HepG2 (cell line): ENCODE measurements at regions not wholly inside any gene's neighbourhood (a gene's known extent, or its start where the extent isn't known, plus 50 kb on each side); places are given as distances from the start of the nearest gene placed in this dataset.

Experiments used
- ATAC-seq: fragments of 200-7000 bp; cut with Tn5 transposase; 3 replicates; pipeline ENCODE4 v1.9.1; 2020; ENCODE audit warnings: mild to moderate bottlenecking, moderate library complexity
- BruUV-seq: library from RNA; stranded (reverse); fragments of 400-500 nt; replicated peaks from 2 replicates; lab custom pipeline; 2021; lab: Mats Ljungman, UMichigan
- CTCF ChIA-PET: fragments of 300-600 bp; formaldehyde crosslinking; extraction: SDS; loops from one replicate; lab custom pipeline; 2021; ENCODE audit warnings: low total read pairs, inconsistent platforms, low intra/inter-chr PET ratio; lab: Yijun Ruan, JAX
- POLR2A ChIA-PET: fragments of 350-600 bp; sonication (Branson Sonifier 250); formaldehyde crosslinking; loops from one replicate; lab custom pipeline; 2020; ENCODE audit warnings: antibody characterized with exemption, inconsistent platforms; lab: Yijun Ruan, JAX
- DNase-seq: peaks from one replicate; pipeline ENCODE4 v3.0.0-alpha.2; 2015; ENCODE audit warnings: low spot score
- FAIRE-seq: peaks from 3 replicates; lab custom pipeline; 2011; peaks lifted over from hg19 to GRCh38; lab: Jason Lieb, UNC
- H2AFZ ChIP-seq: one replicate; pipeline ENCODE4 v1.6.1; 2011; ENCODE audit warnings: low read length, inconsistent platforms
- H3K27ac ChIP-seq: fragments of 300-600 bp; 3 replicates; pipeline ENCODE4 v1.8.0; 2011; ENCODE audit warnings: mixed run types, mild to moderate bottlenecking, mixed read lengths, low read length, inconsistent platforms; ENCODE audit not compliant: insufficient read depth; ENCODE audit errors: extremely low read length
- H3K27me3 ChIP-seq, 2 experiments: fragments of 200-600 bp in 1 of 2; 2 replicates in 1 of 2; 3 replicates in 1 of 2; pipeline versions ENCODE4 v1.6.0 to v1.8.0; 2011; ENCODE audit warnings: low read length in 2 of 2, mild to moderate bottlenecking in 2 of 2, moderate library complexity in 2 of 2, inconsistent platforms in 1 of 2; ENCODE audit not compliant: insufficient read depth in 2 of 2, control insufficient read depth in 1 of 2
- H3K36me3 ChIP-seq, 2 experiments: fragments of 200-600 bp in 1 of 2; replicated peaks in 1 of 2; 2 replicates in 1 of 2; 3 replicates in 1 of 2; pipeline versions ENCODE4 v1.5.1 to v1.8.0; 2011; ENCODE audit warnings: low read length in 2 of 2, inconsistent platforms in 1 of 2; ENCODE audit not compliant: insufficient read depth in 2 of 2, control insufficient read depth in 1 of 2
- H3K4me1 ChIP-seq: 2 replicates; pipeline ENCODE4 v1.5.1; 2012; ENCODE audit warnings: low read length, inconsistent platforms; ENCODE audit not compliant: insufficient read depth
- H3K4me2 ChIP-seq: 2 replicates; pipeline ENCODE4 v1.6.0; 2011; ENCODE audit warnings: low read depth, low read length, inconsistent platforms
- H3K4me3 ChIP-seq, 3 experiments: fragments of 200-600 bp in 1 of 3; sonication (generic), shearing (Covaris generic) in 1 of 3; replicated peaks in 1 of 3; 2 replicates each; pipeline ENCODE4 v1.5.1; 2011 to 2016; ENCODE audit warnings: low read length in 3 of 3, inconsistent platforms in 2 of 3, low read depth in 2 of 3, mild to moderate bottlenecking in 2 of 3, control low read depth in 1 of 3, mixed read lengths in 1 of 3; ENCODE audit not compliant: insufficient read depth in 1 of 3
- H3K79me2 ChIP-seq: one replicate; pipeline ENCODE4 v1.6.1; 2011; ENCODE audit warnings: low read length, inconsistent platforms; ENCODE audit not compliant: insufficient read depth
- H3K9ac ChIP-seq: 2 replicates; pipeline ENCODE4 v1.6.0; 2011; ENCODE audit warnings: mild to moderate bottlenecking, low read depth, low read length, inconsistent platforms; ENCODE audit not compliant: insufficient read depth
- H3K9me3 ChIP-seq: 2 replicates; pipeline ENCODE4 v1.5.1; 2012; ENCODE audit warnings: mild to moderate bottlenecking, low read length
- H4K20me1 ChIP-seq: 2 replicates; pipeline ENCODE4 v1.6.0; 2011; ENCODE audit warnings: inconsistent platforms, mild to moderate bottlenecking, low read length, moderate library complexity; ENCODE audit not compliant: insufficient read depth
- BATF2 ChIP-seq: sonication (generic); formaldehyde crosslinking; IDR thresholded peaks from 2 replicates; pipeline ENCODE4 v1.8.0; 2022; ENCODE audit warnings: mild to moderate bottlenecking, missing genetic modification reagents, moderate library complexity
- ERF ChIP-seq: IDR thresholded peaks from 2 replicates; pipeline ENCODE4 v1.6.1; 2018; ENCODE audit warnings: missing biosample characterization, missing genetic modification reagents
- FOSL1 ChIP-seq: sonication (generic); formaldehyde crosslinking; IDR thresholded peaks from 2 replicates; pipeline ENCODE4 v1.9.0; 2021; ENCODE audit warnings: missing genetic modification reagents, borderline replicate concordance
- GABPB1 ChIP-seq: IDR thresholded peaks from 2 replicates; pipeline ENCODE4 v1.6.1; 2016; ENCODE audit warnings: mild to moderate bottlenecking, missing genetic modification reagents, moderate library complexity, missing compliant biosample characterization
- IRF2 ChIP-seq: IDR thresholded peaks from 2 replicates; pipeline ENCODE4 v1.6.1; 2018; ENCODE audit warnings: missing genetic modification reagents, missing compliant biosample characterization
- NFE2L1 ChIP-seq: sonication (generic); formaldehyde crosslinking; IDR thresholded peaks from 2 replicates; pipeline ENCODE4 v1.4.0; 2020; ENCODE audit warnings: missing genetic modification reagents, mild to moderate bottlenecking, borderline replicate concordance
- PRPF4 ChIP-seq: fragments of 200-400 bp; formaldehyde crosslinking; IDR thresholded peaks from 2 replicates; pipeline ENCODE4 v1.6.1; 2016; ENCODE audit warnings: low read length, low read depth; ENCODE audit not compliant: poor library complexity, severe bottlenecking
- RFXANK ChIP-seq: IDR thresholded peaks from 2 replicates; pipeline ENCODE4 v1.6.1; 2016
- RXRB ChIP-seq: IDR thresholded peaks from 2 replicates; pipeline ENCODE4 v1.6.1; 2016; ENCODE audit warnings: borderline replicate concordance, missing genetic modification reagents, missing compliant biosample characterization
- TGIF2 ChIP-seq: IDR thresholded peaks from 2 replicates; pipeline ENCODE4 v1.6.1; 2016; ENCODE audit warnings: control low read depth, missing compliant biosample characterization
- ZBTB44 ChIP-seq: sonication (generic); formaldehyde crosslinking; IDR thresholded peaks from 2 replicates; pipeline ENCODE4 v1.4.0; 2020; ENCODE audit warnings: missing genetic modification reagents
- ZKSCAN1 ChIP-seq: fragments of 150-350 bp; IDR thresholded peaks from 2 replicates; pipeline ENCODE4 v1.6.1; 2014; ENCODE audit warnings: low read length
- ZMAT3 ChIP-seq: sonication (generic); formaldehyde crosslinking; conservative IDR thresholded peaks from 2 replicates; pipeline ENCODE4 v1.7.0; 2021; ENCODE audit warnings: missing genetic modification reagents
- ZNF280D ChIP-seq: sonication (generic); formaldehyde crosslinking; IDR thresholded peaks from 2 replicates; pipeline ENCODE4 v1.5.1; 2020; ENCODE audit warnings: mild to moderate bottlenecking, missing genetic modification reagents
- ZNF552 ChIP-seq: sonication (generic); formaldehyde crosslinking; IDR thresholded peaks from 2 replicates; pipeline ENCODE4 v1.9.0; 2022; ENCODE audit warnings: missing genetic modification reagents, mild to moderate bottlenecking, borderline replicate concordance
- ZNF556 ChIP-seq: sonication (generic); formaldehyde crosslinking; IDR thresholded peaks from 2 replicates; pipeline ENCODE4 v1.4.0; 2020; ENCODE audit warnings: mild to moderate bottlenecking, missing genetic modification reagents, borderline replicate concordance
- ZNF576 ChIP-seq: sonication (generic); formaldehyde crosslinking; IDR thresholded peaks from 2 replicates; pipeline ENCODE4 v1.4.0; 2020; ENCODE audit warnings: mild to moderate bottlenecking, missing genetic modification reagents
- ZNF709 ChIP-seq: sonication (generic); formaldehyde crosslinking; IDR thresholded peaks from 2 replicates; pipeline ENCODE4 v1.5.0; 2020; ENCODE audit warnings: mild to moderate bottlenecking, missing genetic modification reagents
- ZNF724P ChIP-seq: sonication (generic); formaldehyde crosslinking; IDR thresholded peaks from 2 replicates; pipeline ENCODE4 v1.8.0; 2022; ENCODE audit warnings: missing genetic modification reagents, borderline replicate concordance
- ZNF850 ChIP-seq: sonication (generic); formaldehyde crosslinking; conservative IDR thresholded peaks from 2 replicates; pipeline ENCODE4 v1.9.0; 2021; ENCODE audit warnings: mild to moderate bottlenecking, missing genetic modification reagents
- WGBS: methylation state at CpG from one replicate; pipeline ENCODE4 v1.1.6; 2017; ENCODE audit warnings: low lambda C conversion rate; 5-methylcytosine and 5-hydroxymethylcytosine counted together
- in situ Hi-C: cut with HindIII; loops from 2 replicates; pipeline ENCODE4 v1.10.0; 2017; ENCODE audit warnings: low pct_unique_long_range_greater_than_20kb; ENCODE audit not compliant: extremely low pct_ligation_motif_present
- intact Hi-C: fragments of 100-400 bp; cut with micrococcal nuclease; formaldehyde crosslinking; loops from one replicate; pipeline ENCODE4 v1.10.0; 2022; ENCODE audit not compliant: unreplicated experiment

GRCh38 chr6:12458558-12458957, 168.4 kb downstream of the EDN1 start:
- H3K9ac ChIP-seq = no peak overlapping the region
- WGBS = 29% methylated on average over 5 of the region's 5 CpGs
- H3K36me3 ChIP-seq = no peaks in the 10 kb centered on the region
- no peak overlapping the region for H3K4me2 ChIP-seq
- no peak overlapping the region for H2AFZ ChIP-seq
- no peaks in the 10 kb centered on the region for H4K20me1 ChIP-seq
- intact Hi-C loops (no loop called here), in situ Hi-C loops (no loop called here)
- CTCF ChIA-PET = no interaction called here
- H3K9me3 ChIP-seq = peaks cover 3% of the 10 kb centered on the region; the same call in 1 of the 2 replicates
- TF ChIP-seq ZBTB44 (no peak), ZKSCAN1 (no peak), ZNF280D (CRISPR knock-in tag) (no peak), ZNF850 (CRISPR knock-in tag) (no peak), ZMAT3 (CRISPR knock-in tag) (no peak), GABPB1 (no peak), TGIF2 (no peak), ZNF556 (CRISPR knock-in tag) (no peak), ZNF576 (no peak), ERF (CRISPR knock-in tag) (no peak), RFXANK (no peak), ZNF724P (no peak), BATF2 (no peak), IRF2 (no peak), ZNF552 (CRISPR knock-in tag) (no peak), NFE2L1 (no peak), PRPF4 (no peak), FOSL1 (CRISPR knock-in tag) (no peak), RXRB (CRISPR knock-in tag) (no peak), ZNF709 (CRISPR knock-in tag) (no peak)
- POLR2A ChIA-PET = no interaction called here
- no TSS peak for BruUV-seq
- H3K79me2 ChIP-seq = no peaks in the 10 kb centered on the region
- ATAC-seq (no peak), DNase-seq (no peak), FAIRE-seq (no peak)
- no peaks in the 10 kb centered on the region for H3K4me1 ChIP-seq
- H3K27ac ChIP-seq = no peak overlapping the region
- H3K27me3 ChIP-seq = no peaks in the 10 kb centered on the region
- H3K4me3 ChIP-seq = no peak overlapping the region
